SHP77 (cell line): ENCODE measurements at regions not wholly inside any gene's neighbourhood (a gene's known extent, or its start where the extent isn't known, plus 50 kb on each side); places are given as distances from the start of the nearest gene placed in this dataset.

Experiments
- DNase-seq, 2 experiments: peaks; one replicate each; lab custom pipeline; 2025; lab: John Stamatoyannopoulos, UW

GRCh38 chr22:47594836-47595521 lies 832.5 kb downstream of the TBC1D22A start:
- DNase-seq = no peak

- no peak for DNase-seq
Measured at GRCh38 chr22:47593911-47594311, 831.5 kb downstream of the TBC1D22A start.

- DNase-seq = no peak
Measured at GRCh38 chr22:47593291-47593690, 830.8 kb downstream of the TBC1D22A start.

GRCh38 chr22:47592791-47593190 lies 830.3 kb downstream of the TBC1D22A start:
- no peak for DNase-seq

- DNase-seq = no peak
Measured at GRCh38 chr22:47591709-47592108, 829.3 kb downstream of the TBC1D22A start.

- no peak for DNase-seq
Measured at GRCh38 chr22:47591016-47591415, 828.6 kb downstream of the TBC1D22A start.

- no peak for DNase-seq
Measured at GRCh38 chr22:47589271-47590250, 827.1 kb downstream of the TBC1D22A start.

GRCh38 chr22:47588578-47588960 lies 826.1 kb downstream of the TBC1D22A start:
- no peak for DNase-seq

GRCh38 chr22:47587861-47588577 lies 825.6 kb downstream of the TBC1D22A start:
- no peak for DNase-seq

GRCh38 chr22:47587361-47587760 lies 824.9 kb downstream of the TBC1D22A start:
- no peak for DNase-seq

GRCh38 chr22:47586946-47587345 lies 824.5 kb downstream of the TBC1D22A start:
- DNase-seq = no peak

GRCh38 chr22:47586038-47586437 lies 823.6 kb downstream of the TBC1D22A start:
- DNase-seq = peak; percentile 24 to 51

- no peak for DNase-seq
Measured at GRCh38 chr22:47583959-47584562, 821.6 kb downstream of the TBC1D22A start.

- no peak for DNase-seq
Measured at GRCh38 chr22:47582067-47582466, 819.6 kb downstream of the TBC1D22A start.

- DNase-seq = no peak
Measured at GRCh38 chr22:47580121-47580520, 817.7 kb downstream of the TBC1D22A start.

- DNase-seq = no peak
Measured at GRCh38 chr22:47576908-47577307, 814.5 kb downstream of the TBC1D22A start.

- peak in 1 of 2 experiments; percentile 49 for DNase-seq
Measured at GRCh38 chr22:47575291-47575690, 812.8 kb downstream of the TBC1D22A start.

- DNase-seq = no peak
Measured at GRCh38 chr22:47574556-47574955, 812.1 kb downstream of the TBC1D22A start.

- DNase-seq = no peak
Measured at GRCh38 chr22:47573141-47573540, 810.7 kb downstream of the TBC1D22A start.

- no peak for DNase-seq
Measured at GRCh38 chr22:47572443-47572842, 810.0 kb downstream of the TBC1D22A start.

- DNase-seq = no peak
Measured at GRCh38 chr22:47571616-47572015, 809.2 kb downstream of the TBC1D22A start.

GRCh38 chr22:47570851-47571250 lies 808.4 kb downstream of the TBC1D22A start:
- no peak for DNase-seq
